Small intestine (tissue), 7 donors: ENCODE measurements at regions not wholly inside any gene's neighbourhood (a gene's known extent, or its start where the extent isn't known, plus 50 kb on each side); places are given as distances from the start of the nearest gene placed in this dataset.

ENCODE experiments used
- DNase-seq, 2 donors: peaks; one replicate each; pipeline versions ENCODE4 v3.0.0 to v3.0.0-alpha.2; 2013
- FAIRE-seq: peaks from 2 replicates; lab custom pipeline; 2012; peaks lifted over from hg19 to GRCh38; lab: Jason Lieb, UNC
- H3K27ac ChIP-seq, 3 donors: one replicate each; pipeline ENCODE4 v1.5.1; 2013; ENCODE audit warnings: low read length in 2 of 3, mild to moderate bottlenecking in 2 of 3, control low read depth in 1 of 3, inconsistent platforms in 1 of 3, low read depth in 1 of 3, moderate library complexity in 1 of 3
- H3K27me3 ChIP-seq, 3 donors: one replicate each; pipeline ENCODE4 v1.6.1; 2013; ENCODE audit warnings: low read length in 3 of 3, inconsistent platforms in 1 of 3; ENCODE audit not compliant: control insufficient read depth in 3 of 3, insufficient read depth in 3 of 3
- H3K36me3 ChIP-seq, 3 donors: one replicate each; pipeline ENCODE4 v1.6.1; 2013; ENCODE audit warnings: low read length in 3 of 3, inconsistent platforms in 1 of 3, low read depth in 1 of 3, mild to moderate bottlenecking in 1 of 3, moderate library complexity in 1 of 3; ENCODE audit not compliant: control insufficient read depth in 3 of 3, insufficient read depth in 2 of 3
- H3K4me1 ChIP-seq, 3 donors: one replicate each; pipeline ENCODE4 v1.6.1; 2013; ENCODE audit warnings: low read length in 2 of 3, inconsistent platforms in 1 of 3, low read depth in 1 of 3, mild to moderate bottlenecking in 1 of 3, moderate library complexity in 1 of 3; ENCODE audit not compliant: control insufficient read depth in 3 of 3, insufficient read depth in 2 of 3
- H3K4me3 ChIP-seq, 3 donors: one replicate each; pipeline ENCODE4 v1.5.1; 2013; ENCODE audit warnings: low read length in 3 of 3, control low read depth in 1 of 3, inconsistent platforms in 1 of 3, low read depth in 1 of 3, mild to moderate bottlenecking in 1 of 3, moderate library complexity in 1 of 3
- H3K9me3 ChIP-seq, 2 donors: one replicate each; pipeline ENCODE4 v1.6.1; 2013; ENCODE audit warnings: low read depth in 1 of 2, low read length in 1 of 2; ENCODE audit not compliant: control insufficient read depth in 2 of 2, insufficient read depth in 1 of 2
- WGBS, 3 donors: extraction: QIAGEN DNeasy Blood & Tissue Kit; methylation state at CpG; one replicate each; pipeline ENCODE4 v1.1.7; 2013; 5-methylcytosine and 5-hydroxymethylcytosine counted together
- donor health status: healthy with polysubstance abuse.
- donor health status: control.
- donor health status: control.
- donor health status: Bipolar disorder and iron deficiency.
- donor health status: healthy.

GRCh38 chr2:186105016-186105724, 366.6 kb downstream of the FSIP2 start:
- 72 to 95% (median 95%) methylated on average over 1 of the region's 1 CpG for WGBS, 3 donors
- no peak for DNase-seq
- no peaks in the 10 kb centered on the region for H3K27me3 ChIP-seq
- H3K27ac ChIP-seq: no peak overlapping the region
- no peaks in the 10 kb centered on the region for H3K9me3 ChIP-seq
- no peak for FAIRE-seq
- no peak overlapping the region for H3K4me3 ChIP-seq
- no peaks in the 10 kb centered on the region for H3K36me3 ChIP-seq
- H3K4me1 ChIP-seq: no peaks in the 10 kb centered on the region

- Histone ChIP-seq H3K27me3 (no peaks in the 10 kb centered on the region), H3K9me3 (peaks cover 0 to 2% of the 10 kb centered on the region in 2 donors), H3K27ac (no peak overlapping the region), H3K36me3 (no peaks in the 10 kb centered on the region), H3K4me3 (no peak overlapping the region), H3K4me1 (no peaks in the 10 kb centered on the region)
- peak in 1 of 2 donors; percentile 14 for DNase-seq
- no peak for FAIRE-seq
- WGBS, 3 donors: 95 to 100% (median 96%) methylated on average over 1 of the region's 1 CpG
Observed at GRCh38 chr2:186108470-186108869, 369.9 kb downstream of the FSIP2 start.

- Histone ChIP-seq H3K9me3 (peaks cover 0 to 17% of the 10 kb centered on the region in 2 donors), H3K4me3 (no peak overlapping the region), H3K36me3 (peaks cover 0 to 4% (median 0%) of the 10 kb centered on the region in 3 donors), H3K4me1 (no peaks in the 10 kb centered on the region), H3K27me3 (no peaks in the 10 kb centered on the region), H3K27ac (no peak overlapping the region)
- WGBS, 3 donors: 93 to 94% (median 93%) methylated on average over 2 of the region's 2 CpGs
- FAIRE-seq (no peak), DNase-seq (no peak)
Observed at GRCh38 chr2:186113284-186113683, 372.8 kb upstream of the ZC3H15 start.

- H3K27me3 ChIP-seq: no peaks in the 10 kb centered on the region
- no peak overlapping the region for H3K4me3 ChIP-seq
- H3K36me3 ChIP-seq: no peaks in the 10 kb centered on the region
- no peak for DNase-seq
- H3K4me1 ChIP-seq: no peaks in the 10 kb centered on the region
- no peaks in the 10 kb centered on the region for H3K9me3 ChIP-seq
- FAIRE-seq: no peak
- H3K27ac ChIP-seq: no peak overlapping the region
Observed at GRCh38 chr2:186125156-186125555, 360.9 kb upstream of the ZC3H15 start.

GRCh38 chr2:186125625-186126024, 360.4 kb upstream of the ZC3H15 start:
- H3K4me3 ChIP-seq: no peak overlapping the region
- no peaks in the 10 kb centered on the region for H3K27me3 ChIP-seq
- no peaks in the 10 kb centered on the region for H3K36me3 ChIP-seq
- DNase-seq (no peak), FAIRE-seq (no peak)
- H3K4me1 ChIP-seq: no peaks in the 10 kb centered on the region
- no peak overlapping the region for H3K27ac ChIP-seq
- H3K9me3 ChIP-seq: no peaks in the 10 kb centered on the region
- WGBS, 3 donors: 29 to 45% (median 42%) methylated on average over 1 of the region's 1 CpG

GRCh38 chr2:186126181-186126580, 359.9 kb upstream of the ZC3H15 start:
- Histone ChIP-seq H3K4me3 (no peak overlapping the region), H3K27ac (no peak overlapping the region), H3K36me3 (no peaks in the 10 kb centered on the region), H3K27me3 (no peaks in the 10 kb centered on the region), H3K9me3 (no peaks in the 10 kb centered on the region), H3K4me1 (no peaks in the 10 kb centered on the region)
- DNase-seq: no peak
- no peak for FAIRE-seq

- WGBS, 3 donors: 34 to 47% (median 42%) methylated on average over 1 of the region's 1 CpG
- no peaks in the 10 kb centered on the region for H3K4me1 ChIP-seq
- no peaks in the 10 kb centered on the region for H3K9me3 ChIP-seq
- DNase-seq (peak in 1 of 2 donors; percentile 7), FAIRE-seq (no peak)
- no peaks in the 10 kb centered on the region for H3K27me3 ChIP-seq
- no peak overlapping the region for H3K27ac ChIP-seq
- H3K36me3 ChIP-seq: no peaks in the 10 kb centered on the region
- no peak overlapping the region for H3K4me3 ChIP-seq
Observed at GRCh38 chr2:186129767-186130581, 356.1 kb upstream of the ZC3H15 start.

GRCh38 chr2:186130748-186131641, 355.1 kb upstream of the ZC3H15 start:
- FAIRE-seq: no peak

More at GRCh38 chr2:186130748-186131641, 355.1 kb upstream of the ZC3H15 start:
- Histone ChIP-seq H3K27ac (no peak overlapping the region), H3K9me3 (no peaks in the 10 kb centered on the region), H3K36me3 (no peaks in the 10 kb centered on the region), H3K27me3 (no peaks in the 10 kb centered on the region), H3K4me3 (no peak overlapping the region), H3K4me1 (no peaks in the 10 kb centered on the region)
- DNase-seq: no peak
- WGBS, 3 donors: 70 to 89% (median 73%) methylated on average over 3 of the region's 3 CpGs
